Thyroid gland (tissue), 4 donors: ENCODE measurements at regions not wholly inside any gene's neighbourhood (a gene's known extent, or its start where the extent isn't known, plus 50 kb on each side); places are given as distances from the start of the nearest gene placed in this dataset.
A peak's percentile ranks its signal among the peaks of the same experiment; 100 is the strongest.

Experiments
- DNase-seq, 2 donors: peaks; one replicate each; pipeline ENCODE4 v3.0.0-alpha.2; 2019
- H3K27ac ChIP-seq, 3 donors: fragments of 200-600 bp; sonication (generic); 1 replicate in 2 of 3; 2 replicates in 1 of 3; pipeline ENCODE4 v1.5.1; 2016 to 2019; ENCODE audit warnings: mild to moderate bottlenecking in 1 of 3, moderate library complexity in 1 of 3
- H3K27me3 ChIP-seq: fragments of 200-600 bp; sonication (generic); one replicate; pipeline ENCODE4 v1.5.1; 2019
- H3K36me3 ChIP-seq, 2 donors: fragments of 200-600 bp; sonication (generic); one replicate each; pipeline ENCODE4 v1.5.1; 2016 to 2019
- H3K4me1 ChIP-seq, 2 donors: fragments of 200-600 bp; sonication (generic); one replicate each; pipeline ENCODE4 v1.5.1; 2017 to 2019
- H3K4me3 ChIP-seq, 3 donors: fragments of 200-600 bp; sonication (generic); replicated peaks in 1 of 3; 1 replicate in 2 of 3; 2 replicates in 1 of 3; pipeline ENCODE4 v1.5.1; 2016; ENCODE audit warnings: mild to moderate bottlenecking in 1 of 3
- H3K9me3 ChIP-seq: fragments of 200-600 bp; sonication (generic); one replicate; pipeline ENCODE4 v1.5.1; 2017
- POLR2A ChIP-seq, 2 donors: fragments of 450-650 bp; IDR thresholded peaks; one replicate each; pipeline ENCODE4 v1.6.1; 2017; ENCODE audit warnings: antibody characterized with exemption in 2 of 2, mild to moderate bottlenecking in 2 of 2, moderate library complexity in 1 of 2
- WGBS, 2 donors: methylation state at CpG; one replicate each; pipeline ENCODE4 v1.1.5; 2017; 5-methylcytosine and 5-hydroxymethylcytosine counted together
- intact Hi-C: fragments of 100-400 bp; cut with DNase I; formaldehyde crosslinking; loops from one replicate; pipeline ENCODE4 v1.15.1; 2023
- TF ChIP-seq, protein P1 (sequence below), 6 experiments: fragments of 200-600 bp in 3 of 6; fragments of 450-650 bp in 3 of 6; sonication (generic) in 3 of 6; IDR thresholded peaks; one replicate each; pipeline ENCODE4 v1.5.1; 2016 to 2019; ENCODE audit warnings: antibody characterized with exemption in 6 of 6, mild to moderate bottlenecking in 2 of 6, inconsistent platforms in 1 of 6, moderate library complexity in 1 of 6

DNA sequence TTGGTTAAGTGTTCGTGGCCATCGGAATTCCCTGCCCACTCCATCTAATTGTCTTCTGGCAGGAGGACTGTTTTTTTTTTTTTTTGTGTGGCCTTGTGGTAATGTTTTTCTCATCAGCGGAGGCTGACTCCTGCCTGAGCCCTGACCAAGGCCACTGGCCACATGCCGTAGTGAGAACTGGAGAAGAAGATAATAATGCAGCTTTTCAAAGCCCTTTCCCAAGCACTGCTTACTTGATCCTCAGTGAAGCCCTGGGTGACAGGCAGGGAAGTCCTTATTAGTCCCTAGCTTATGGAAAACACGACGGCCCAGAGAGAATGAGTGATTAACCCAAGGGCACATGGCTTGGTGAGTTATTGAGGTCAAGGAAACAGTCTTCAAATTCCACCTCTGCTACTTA lies 71.2 kb downstream of the ADM start:
- WGBS, 2 donors, result 43 to 45% methylated on average over 6 of the region's 6 CpGs
- peaks cover 46 to 52% of the 10 kb centered on the region in 2 donors for H3K4me1 ChIP-seq
- peak overlapping the region; percentile 44 to 56 (median 55) for H3K27ac ChIP-seq

DNA sequence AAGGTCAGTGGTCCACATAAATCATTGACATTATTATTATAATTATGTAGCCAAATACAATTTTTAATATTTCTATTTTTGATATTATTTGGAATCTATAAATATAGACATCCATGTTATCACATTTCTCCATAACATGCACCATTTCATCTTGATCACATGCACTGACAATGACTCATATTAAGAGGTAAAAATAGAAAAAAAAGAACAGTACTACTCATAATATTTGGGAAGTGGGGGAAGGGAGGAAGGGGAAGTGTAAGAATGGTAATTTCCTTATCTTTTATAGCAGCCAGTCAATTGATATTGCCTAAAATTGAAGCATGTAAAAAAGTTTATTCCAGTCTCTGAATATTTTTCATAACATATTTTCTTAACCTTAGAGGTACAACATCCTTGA lies 72.3 kb downstream of the ADM start:
- no peak overlapping the region for H3K27ac ChIP-seq
- no peaks in the 10 kb centered on the region for H3K36me3 ChIP-seq
- intact Hi-C loops, result no loop called here
- TF ChIP-seq, protein P1, sequence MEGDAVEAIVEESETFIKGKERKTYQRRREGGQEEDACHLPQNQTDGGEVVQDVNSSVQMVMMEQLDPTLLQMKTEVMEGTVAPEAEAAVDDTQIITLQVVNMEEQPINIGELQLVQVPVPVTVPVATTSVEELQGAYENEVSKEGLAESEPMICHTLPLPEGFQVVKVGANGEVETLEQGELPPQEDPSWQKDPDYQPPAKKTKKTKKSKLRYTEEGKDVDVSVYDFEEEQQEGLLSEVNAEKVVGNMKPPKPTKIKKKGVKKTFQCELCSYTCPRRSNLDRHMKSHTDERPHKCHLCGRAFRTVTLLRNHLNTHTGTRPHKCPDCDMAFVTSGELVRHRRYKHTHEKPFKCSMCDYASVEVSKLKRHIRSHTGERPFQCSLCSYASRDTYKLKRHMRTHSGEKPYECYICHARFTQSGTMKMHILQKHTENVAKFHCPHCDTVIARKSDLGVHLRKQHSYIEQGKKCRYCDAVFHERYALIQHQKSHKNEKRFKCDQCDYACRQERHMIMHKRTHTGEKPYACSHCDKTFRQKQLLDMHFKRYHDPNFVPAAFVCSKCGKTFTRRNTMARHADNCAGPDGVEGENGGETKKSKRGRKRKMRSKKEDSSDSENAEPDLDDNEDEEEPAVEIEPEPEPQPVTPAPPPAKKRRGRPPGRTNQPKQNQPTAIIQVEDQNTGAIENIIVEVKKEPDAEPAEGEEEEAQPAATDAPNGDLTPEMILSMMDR (IDR thresholded peaks at IDR 0.05), result no peak
- TF ChIP-seq POLR2A (IDR thresholded peaks at IDR 0.05), result no peak
- no peaks in the 10 kb centered on the region for H3K9me3 ChIP-seq
- DNase-seq, result no peak
- peaks cover 46 to 52% of the 10 kb centered on the region in 2 donors for H3K4me1 ChIP-seq
- no peak overlapping the region for H3K4me3 ChIP-seq
- H3K27me3 ChIP-seq, result no peaks in the 10 kb centered on the region

More for the DNA sequence above, 71.2 kb downstream of the ADM start:
- intact Hi-C loops, result no loop called here
- TF ChIP-seq POLR2A (IDR thresholded peaks at IDR 0.05), result no peak
- TF ChIP-seq, protein P1 (IDR thresholded peaks at IDR 0.05), result no peak
- H3K27me3 ChIP-seq, result no peaks in the 10 kb centered on the region
- no peaks in the 10 kb centered on the region for H3K36me3 ChIP-seq
- DNase-seq, result peak in 1 of 2 donors; percentile 30
- H3K9me3 ChIP-seq, result no peaks in the 10 kb centered on the region
- no peak overlapping the region for H3K4me3 ChIP-seq

DNA sequence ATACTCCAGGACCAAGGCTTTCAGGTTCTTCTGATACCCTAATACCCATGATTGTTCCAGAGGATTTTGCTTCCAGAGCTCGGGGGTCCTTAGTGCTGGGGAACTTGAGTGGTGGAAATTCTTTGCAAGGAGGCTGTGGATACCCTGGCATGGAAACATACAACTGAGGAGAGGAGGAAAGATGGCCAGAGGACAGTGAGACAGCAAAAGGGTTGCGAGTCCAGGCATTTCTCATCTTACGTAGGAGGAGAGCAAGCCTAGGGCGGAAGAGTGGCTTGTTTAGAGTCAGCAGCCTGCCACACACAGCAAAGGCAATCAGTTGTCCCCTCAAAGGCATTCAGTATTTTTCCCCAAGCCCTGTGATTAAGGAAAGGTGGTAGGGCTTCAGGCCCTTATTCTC lies 73.5 kb downstream of the ADM start:
- Histone ChIP-seq H3K4me1 (peaks cover 39 to 48% of the 10 kb centered on the region in 2 donors), H3K36me3 (no peaks in the 10 kb centered on the region), H3K4me3 (no peak overlapping the region), H3K27me3 (no peaks in the 10 kb centered on the region), H3K9me3 (no peaks in the 10 kb centered on the region), H3K27ac (no peak overlapping the region)
- 95 to 96% methylated on average over 4 of the region's 4 CpGs for WGBS, 2 donors
- TF ChIP-seq, protein P1 (IDR thresholded peaks at IDR 0.05), result no peak
- TF ChIP-seq POLR2A (IDR thresholded peaks at IDR 0.05), result no peak
- DNase-seq, result no peak
- intact Hi-C loops, result no loop called here

DNA sequence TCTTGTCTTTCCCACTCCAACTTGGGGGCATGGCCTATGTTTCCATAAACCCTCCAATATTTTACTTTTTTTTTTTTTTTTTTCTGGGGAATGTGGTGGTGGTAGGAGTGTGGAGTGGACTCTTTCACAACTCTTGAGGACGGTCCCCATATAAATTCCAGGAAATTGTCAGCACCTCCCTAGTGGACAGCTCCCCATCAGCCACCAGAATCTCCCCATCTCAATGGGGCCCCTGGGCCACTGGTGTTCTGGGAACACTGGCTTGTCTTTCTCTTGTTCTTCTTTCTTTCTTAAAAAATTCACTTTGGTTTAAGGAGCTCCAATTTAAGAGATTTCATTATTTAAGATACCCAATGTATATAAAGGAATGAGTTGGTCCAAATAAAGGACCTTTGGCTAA lies 74.1 kb downstream of the ADM start:
- WGBS, 2 donors, result 15 to 33% methylated on average over 1 of the region's 1 CpG
- intact Hi-C loops, result no loop called here
- no peak overlapping the region for H3K27ac ChIP-seq
- peaks cover 34 to 42% of the 10 kb centered on the region in 2 donors for H3K4me1 ChIP-seq
- H3K27me3 ChIP-seq, result no peaks in the 10 kb centered on the region
- peak in 1 of 2 donors; percentile 31 for DNase-seq
- no peaks in the 10 kb centered on the region for H3K9me3 ChIP-seq
- H3K36me3 ChIP-seq, result no peaks in the 10 kb centered on the region
- no peak for TF ChIP-seq POLR2A (IDR thresholded peaks at IDR 0.05)
- TF ChIP-seq, protein P1 (IDR thresholded peaks at IDR 0.05), result no peak
- no peak overlapping the region for H3K4me3 ChIP-seq

DNA sequence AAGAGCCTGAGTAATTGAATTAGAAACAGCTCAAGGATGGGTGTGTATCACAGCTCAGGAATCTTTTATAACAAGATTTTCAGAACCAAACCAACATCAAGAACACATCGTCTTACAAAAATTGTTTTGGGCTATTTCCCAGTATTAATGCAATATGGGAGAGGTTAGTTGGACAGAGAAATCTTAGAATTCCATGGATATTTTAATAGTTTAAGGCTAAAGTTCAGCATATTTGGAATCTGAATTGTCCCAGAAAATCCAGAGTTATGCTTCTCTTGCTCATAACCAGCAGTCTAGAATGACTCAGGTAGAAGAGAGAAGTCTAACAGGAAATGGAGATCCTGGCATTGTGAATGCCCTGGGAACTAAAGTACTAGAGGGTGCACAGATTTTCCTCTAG lies 74.6 kb downstream of the ADM start:
- Histone ChIP-seq H3K9me3 (no peaks in the 10 kb centered on the region), H3K4me3 (no peak overlapping the region), H3K36me3 (no peaks in the 10 kb centered on the region), H3K27ac (peak overlapping the region in 1 of 3 donors; percentile 3), H3K4me1 (peaks cover 30 to 38% of the 10 kb centered on the region in 2 donors), H3K27me3 (no peaks in the 10 kb centered on the region)
- intact Hi-C loops, result no loop called here
- TF ChIP-seq POLR2A (IDR thresholded peaks at IDR 0.05), result no peak
- TF ChIP-seq, protein P1 (IDR thresholded peaks at IDR 0.05), result no peak
- WGBS, 2 donors, result 40 to 67% methylated on average over 1 of the region's 1 CpG
- no peak for DNase-seq
